CD4-positive, alpha-beta T cell treated with Interleukin-6 for 4 hours (primary cell): ENCODE measurements at regions not wholly inside any gene's neighbourhood (a gene's known extent, or its start where the extent isn't known, plus 50 kb on each side); places are given as distances from the start of the nearest gene placed in this dataset.

Source experiments
- DNase-seq: peaks from one replicate; pipeline ENCODE4 v3.0.0-alpha.2; 2020; ENCODE audit warnings: mixed read lengths

- DNase-seq, result no peak
Measured at GRCh38 chr13:72437458-72437857, 290.0 kb downstream of the MZT1 start.

GRCh38 chr13:72435251-72435650, 292.2 kb downstream of the MZT1 start:
- no peak for DNase-seq

GRCh38 chr13:72431981-72432682, 295.3 kb downstream of the MZT1 start:
- no peak for DNase-seq

GRCh38 chr13:72430923-72431322, 296.5 kb downstream of the MZT1 start:
- no peak for DNase-seq

GRCh38 chr13:72427757-72428528, 299.5 kb downstream of the MZT1 start:
- no peak for DNase-seq

GRCh38 chr13:72424059-72424458, 303.4 kb downstream of the MZT1 start:
- DNase-seq, result no peak

- DNase-seq, result no peak
Measured at GRCh38 chr13:72415817-72416216, 311.6 kb downstream of the MZT1 start.

- DNase-seq, result no peak
Measured at GRCh38 chr13:72412481-72412880, 314.9 kb downstream of the MZT1 start.

- no peak for DNase-seq
Measured at GRCh38 chr13:72405441-72405840, 322.0 kb downstream of the MZT1 start.

GRCh38 chr13:72403396-72404010, 323.9 kb downstream of the MZT1 start:
- DNase-seq, result no peak

GRCh38 chr13:72400856-72401255, 326.6 kb downstream of the MZT1 start:
- no peak for DNase-seq

GRCh38 chr13:72399351-72399750, 328.1 kb downstream of the MZT1 start:
- DNase-seq, result no peak

- no peak for DNase-seq
Measured at GRCh38 chr13:72397265-72397664, 330.2 kb downstream of the MZT1 start.

- DNase-seq, result no peak
Measured at GRCh38 chr13:72390909-72391308, 336.5 kb downstream of the MZT1 start.

GRCh38 chr13:72386138-72386684, 341.2 kb downstream of the MZT1 start:
- no peak for DNase-seq

- no peak for DNase-seq
Measured at GRCh38 chr13:72384879-72385278, 342.6 kb downstream of the MZT1 start.

- no peak for DNase-seq
Measured at GRCh38 chr13:72384186-72384823, 343.1 kb downstream of the MZT1 start.

- no peak for DNase-seq
Measured at GRCh38 chr13:72383646-72384045, 343.8 kb downstream of the MZT1 start.

GRCh38 chr13:72379581-72379980, 347.8 kb downstream of the MZT1 start:
- DNase-seq, result no peak

- DNase-seq, result no peak
Measured at GRCh38 chr13:72368031-72368430, 359.4 kb downstream of the MZT1 start.

- no peak for DNase-seq
Measured at GRCh38 chr13:72346716-72347115, 380.7 kb downstream of the MZT1 start.

GRCh38 chr13:72342364-72342763, 385.1 kb downstream of the MZT1 start:
- DNase-seq, result no peak

- DNase-seq, result no peak
Measured at GRCh38 chr13:72341904-72342303, 385.5 kb downstream of the MZT1 start.
